ENCODE measurements at regions not wholly inside any gene's neighbourhood (a gene's known extent, or its start where the extent isn't known, plus 50 kb on each side); places are given as distances from the start of the nearest gene placed in this dataset.

- no peaks in the 10 kb centered on the region for H3K4me1 ChIP-seq (ENCODE audit: control insufficient read depth, insufficient read depth, low read length)
- H3K36me3 ChIP-seq (ENCODE audit: control insufficient read depth, insufficient read depth, low read length): no peaks in the 10 kb centered on the region
- DNase-seq (ENCODE audit: low read depth, low spot score) (no peak), ATAC-seq (no peak)
- no peak overlapping the region for H3K4me3 ChIP-seq (ENCODE audit: low read depth in 2 of 2, low read length in 2 of 2)
- no peak overlapping the region for H3K27ac ChIP-seq (ENCODE audit: low read length)
- no peaks in the 10 kb centered on the region for H3K27me3 ChIP-seq (ENCODE audit: control insufficient read depth, insufficient read depth, low read length)
- ChIA-PET POLR2A (no interaction called here), CTCF (no interaction called here)
- H3K9me3 ChIP-seq (ENCODE audit: control insufficient read depth, insufficient read depth, low read depth, low read length): no peaks in the 10 kb centered on the region
- TF ChIP-seq POLR2AphosphoS5 (IDR thresholded peaks at IDR 0.05; ENCODE audit: low read depth, low read length) (no peak), TCF7L2 (IDR thresholded peaks at IDR 0.05; ENCODE audit: low read depth, low read length) (no peak), SIN3A (IDR thresholded peaks at IDR 0.05; ENCODE audit: borderline replicate concordance, insufficient read depth, low read depth, low read length) (no peak)
- TF ChIP-seq, protein P1, sequence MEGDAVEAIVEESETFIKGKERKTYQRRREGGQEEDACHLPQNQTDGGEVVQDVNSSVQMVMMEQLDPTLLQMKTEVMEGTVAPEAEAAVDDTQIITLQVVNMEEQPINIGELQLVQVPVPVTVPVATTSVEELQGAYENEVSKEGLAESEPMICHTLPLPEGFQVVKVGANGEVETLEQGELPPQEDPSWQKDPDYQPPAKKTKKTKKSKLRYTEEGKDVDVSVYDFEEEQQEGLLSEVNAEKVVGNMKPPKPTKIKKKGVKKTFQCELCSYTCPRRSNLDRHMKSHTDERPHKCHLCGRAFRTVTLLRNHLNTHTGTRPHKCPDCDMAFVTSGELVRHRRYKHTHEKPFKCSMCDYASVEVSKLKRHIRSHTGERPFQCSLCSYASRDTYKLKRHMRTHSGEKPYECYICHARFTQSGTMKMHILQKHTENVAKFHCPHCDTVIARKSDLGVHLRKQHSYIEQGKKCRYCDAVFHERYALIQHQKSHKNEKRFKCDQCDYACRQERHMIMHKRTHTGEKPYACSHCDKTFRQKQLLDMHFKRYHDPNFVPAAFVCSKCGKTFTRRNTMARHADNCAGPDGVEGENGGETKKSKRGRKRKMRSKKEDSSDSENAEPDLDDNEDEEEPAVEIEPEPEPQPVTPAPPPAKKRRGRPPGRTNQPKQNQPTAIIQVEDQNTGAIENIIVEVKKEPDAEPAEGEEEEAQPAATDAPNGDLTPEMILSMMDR (IDR thresholded peaks at IDR 0.05): no peak
- TF ChIP-seq, protein P2, sequence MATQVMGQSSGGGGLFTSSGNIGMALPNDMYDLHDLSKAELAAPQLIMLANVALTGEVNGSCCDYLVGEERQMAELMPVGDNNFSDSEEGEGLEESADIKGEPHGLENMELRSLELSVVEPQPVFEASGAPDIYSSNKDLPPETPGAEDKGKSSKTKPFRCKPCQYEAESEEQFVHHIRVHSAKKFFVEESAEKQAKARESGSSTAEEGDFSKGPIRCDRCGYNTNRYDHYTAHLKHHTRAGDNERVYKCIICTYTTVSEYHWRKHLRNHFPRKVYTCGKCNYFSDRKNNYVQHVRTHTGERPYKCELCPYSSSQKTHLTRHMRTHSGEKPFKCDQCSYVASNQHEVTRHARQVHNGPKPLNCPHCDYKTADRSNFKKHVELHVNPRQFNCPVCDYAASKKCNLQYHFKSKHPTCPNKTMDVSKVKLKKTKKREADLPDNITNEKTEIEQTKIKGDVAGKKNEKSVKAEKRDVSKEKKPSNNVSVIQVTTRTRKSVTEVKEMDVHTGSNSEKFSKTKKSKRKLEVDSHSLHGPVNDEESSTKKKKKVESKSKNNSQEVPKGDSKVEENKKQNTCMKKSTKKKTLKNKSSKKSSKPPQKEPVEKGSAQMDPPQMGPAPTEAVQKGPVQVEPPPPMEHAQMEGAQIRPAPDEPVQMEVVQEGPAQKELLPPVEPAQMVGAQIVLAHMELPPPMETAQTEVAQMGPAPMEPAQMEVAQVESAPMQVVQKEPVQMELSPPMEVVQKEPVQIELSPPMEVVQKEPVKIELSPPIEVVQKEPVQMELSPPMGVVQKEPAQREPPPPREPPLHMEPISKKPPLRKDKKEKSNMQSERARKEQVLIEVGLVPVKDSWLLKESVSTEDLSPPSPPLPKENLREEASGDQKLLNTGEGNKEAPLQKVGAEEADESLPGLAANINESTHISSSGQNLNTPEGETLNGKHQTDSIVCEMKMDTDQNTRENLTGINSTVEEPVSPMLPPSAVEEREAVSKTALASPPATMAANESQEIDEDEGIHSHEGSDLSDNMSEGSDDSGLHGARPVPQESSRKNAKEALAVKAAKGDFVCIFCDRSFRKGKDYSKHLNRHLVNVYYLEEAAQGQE (IDR thresholded peaks at IDR 0.05; ENCODE audit: insufficient read depth in 1 of 2, low read depth in 2 of 2, low read length in 1 of 2): no peak
- BruUV-seq (replicated peaks): no TSS peak
- in situ Hi-C loops (cut with HindIII; ENCODE audit: low pct_unique_long_range_greater_than_20kb, low sequenced_read_pairs) (no loop called here), intact Hi-C loops (cut with micrococcal nuclease; ENCODE audit: unreplicated experiment) (no loop called here)
Measured at GRCh38 chr1:209037064-209037463, 546.5 kb upstream of the CAMK1G start.

- ChIA-PET POLR2A (no interaction called here), CTCF (no interaction called here)
- in situ Hi-C loops (cut with HindIII; ENCODE audit: low pct_unique_long_range_greater_than_20kb, low sequenced_read_pairs) (no loop called here), intact Hi-C loops (cut with micrococcal nuclease; ENCODE audit: unreplicated experiment) (no loop called here)
- H3K36me3 ChIP-seq (ENCODE audit: control insufficient read depth, insufficient read depth, low read length): no peaks in the 10 kb centered on the region
- H3K4me1 ChIP-seq (ENCODE audit: control insufficient read depth, insufficient read depth, low read length): no peaks in the 10 kb centered on the region
- no peak overlapping the region for H3K4me3 ChIP-seq (ENCODE audit: low read depth in 2 of 2, low read length in 2 of 2)
- TF ChIP-seq, protein P2 (IDR thresholded peaks at IDR 0.05; ENCODE audit: insufficient read depth in 1 of 2, low read depth in 2 of 2, low read length in 1 of 2): no peak
- TF ChIP-seq TCF7L2 (IDR thresholded peaks at IDR 0.05; ENCODE audit: low read depth, low read length): no peak
- TF ChIP-seq, protein P1 (IDR thresholded peaks at IDR 0.05): no peak
- no peak for TF ChIP-seq SIN3A (IDR thresholded peaks at IDR 0.05; ENCODE audit: borderline replicate concordance, insufficient read depth, low read depth, low read length)
- TF ChIP-seq POLR2AphosphoS5 (IDR thresholded peaks at IDR 0.05; ENCODE audit: low read depth, low read length): no peak
- ATAC-seq: no peak
- no peaks in the 10 kb centered on the region for H3K9me3 ChIP-seq (ENCODE audit: control insufficient read depth, insufficient read depth, low read depth, low read length)
- no peaks in the 10 kb centered on the region for H3K27me3 ChIP-seq (ENCODE audit: control insufficient read depth, insufficient read depth, low read length)
- no TSS peak for BruUV-seq (replicated peaks)
- H3K27ac ChIP-seq (ENCODE audit: low read length): no peak overlapping the region
- no peak for DNase-seq (ENCODE audit: low read depth, low spot score)
Measured at GRCh38 chr1:209038316-209038715, 545.2 kb upstream of the CAMK1G start.
